ENCODE measurements at regions not wholly inside any gene's neighbourhood (a gene's known extent, or its start where the extent isn't known, plus 50 kb on each side); places are given as distances from the start of the nearest gene placed in this dataset.

DNA sequence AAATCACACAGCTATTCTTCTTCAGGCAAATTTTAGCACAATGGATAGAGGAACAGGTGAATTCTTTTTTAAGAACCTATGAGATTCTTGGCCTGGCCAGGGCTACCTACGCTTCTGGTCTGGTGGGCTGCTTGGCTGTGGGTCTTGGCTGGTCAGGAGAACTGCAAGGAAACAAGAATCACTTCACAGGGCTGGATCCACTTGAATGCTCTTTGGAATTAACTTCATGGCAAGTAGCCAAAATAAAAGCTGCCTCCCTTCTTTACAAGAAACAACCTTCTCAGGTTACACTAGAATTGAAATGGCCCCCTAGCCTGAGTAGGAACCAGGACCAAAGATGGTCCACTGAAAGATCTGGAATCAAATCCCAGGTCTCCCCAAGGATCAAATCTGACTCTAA, 519.1 kb downstream of the IQCM start:
- peak; percentile 33 for DNase-seq

DNA sequence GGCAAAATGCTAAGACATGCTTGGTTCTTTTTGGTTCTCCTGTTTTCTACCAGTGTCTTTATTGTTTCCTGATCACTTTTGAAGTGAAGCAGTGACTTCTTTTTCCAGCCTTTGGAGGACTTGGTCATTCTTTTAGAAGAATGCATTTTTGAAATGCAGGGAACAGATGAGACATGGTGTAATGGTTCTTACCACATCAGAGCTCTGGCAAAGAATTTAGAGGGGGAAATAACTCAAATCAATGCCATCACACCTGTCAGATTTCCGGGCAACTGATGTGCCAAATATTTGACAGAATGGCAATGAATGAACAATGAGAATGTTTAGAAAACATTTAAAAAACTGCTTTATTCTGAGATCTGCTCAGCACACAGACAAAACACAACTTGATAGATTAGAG, 519.6 kb downstream of the IQCM start:
- no peak for DNase-seq

DNA sequence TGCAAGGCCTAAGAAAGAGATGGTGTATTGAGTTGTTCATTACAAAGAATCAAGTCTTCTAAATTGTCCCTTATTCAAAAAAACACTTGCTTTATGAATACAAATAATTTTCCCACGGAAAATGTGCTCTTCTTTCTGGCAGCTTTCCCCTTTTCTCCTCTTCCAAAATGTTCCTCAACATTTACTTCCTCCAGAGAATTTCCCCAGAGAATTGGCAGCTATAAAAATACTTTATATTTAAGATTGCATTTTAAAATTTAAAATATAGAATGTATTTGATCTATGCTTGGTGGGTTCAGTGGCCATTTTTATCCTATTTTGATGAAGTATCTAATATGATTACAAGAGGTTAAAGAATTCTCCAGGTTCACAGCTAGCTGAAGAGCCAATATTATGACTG, 521.0 kb downstream of the IQCM start:
- DNase-seq, result no peak

DNA sequence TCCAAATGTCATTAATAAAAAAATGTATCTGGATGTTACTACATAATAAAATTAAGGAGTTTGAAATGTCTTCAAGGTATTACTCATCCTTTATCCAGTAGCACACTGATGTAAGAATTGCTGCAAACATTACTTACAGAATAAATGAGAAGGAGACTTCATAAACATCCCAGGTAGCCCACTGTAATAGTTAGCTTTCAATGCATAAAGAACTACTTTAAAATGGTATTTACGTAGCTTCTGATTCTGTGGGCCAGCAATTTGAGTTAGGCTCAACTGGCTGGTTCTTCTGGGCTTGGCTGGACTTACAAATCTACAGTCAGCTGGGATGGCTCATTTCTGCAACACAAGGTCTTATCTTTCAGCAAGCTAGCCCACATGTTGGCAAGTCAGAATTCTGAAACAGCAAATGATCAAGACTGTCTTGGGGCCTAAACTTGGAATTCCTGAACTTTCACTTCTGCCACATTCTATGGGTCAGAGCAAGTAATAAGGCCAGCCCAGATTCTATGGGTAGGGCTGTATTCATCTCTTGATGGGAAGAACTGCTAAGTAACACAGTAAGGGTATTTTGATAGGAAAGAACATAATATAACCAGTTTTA, 522.5 kb downstream of the IQCM start:
- no peak for DNase-seq

DNA sequence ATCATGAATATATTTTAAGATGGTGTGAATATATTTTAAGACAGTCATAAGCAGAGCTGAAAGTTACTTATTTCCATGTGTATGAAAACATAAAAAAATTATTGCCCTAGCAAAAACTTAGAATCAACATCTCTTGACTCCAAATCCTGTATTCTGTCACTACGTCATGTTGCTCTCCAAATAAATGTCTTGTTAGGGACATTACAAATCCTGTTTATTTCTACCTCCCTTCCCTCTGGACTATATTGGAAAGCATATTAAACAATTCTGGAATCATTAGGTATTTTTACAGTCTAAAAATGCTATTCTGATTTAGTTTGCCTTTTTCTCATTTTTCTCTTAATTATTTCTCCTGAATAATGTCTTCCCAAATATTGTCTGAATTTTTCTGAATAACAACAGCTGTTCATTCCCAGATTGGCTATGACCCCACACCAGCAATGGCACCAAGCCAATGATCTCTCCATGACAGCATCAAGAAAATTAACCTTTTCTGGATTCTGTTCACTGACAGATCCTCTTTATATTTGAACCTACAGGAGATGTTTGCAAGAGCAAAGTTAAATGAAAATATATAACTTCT, 523.1 kb downstream of the IQCM start:
- no peak for DNase-seq

DNA sequence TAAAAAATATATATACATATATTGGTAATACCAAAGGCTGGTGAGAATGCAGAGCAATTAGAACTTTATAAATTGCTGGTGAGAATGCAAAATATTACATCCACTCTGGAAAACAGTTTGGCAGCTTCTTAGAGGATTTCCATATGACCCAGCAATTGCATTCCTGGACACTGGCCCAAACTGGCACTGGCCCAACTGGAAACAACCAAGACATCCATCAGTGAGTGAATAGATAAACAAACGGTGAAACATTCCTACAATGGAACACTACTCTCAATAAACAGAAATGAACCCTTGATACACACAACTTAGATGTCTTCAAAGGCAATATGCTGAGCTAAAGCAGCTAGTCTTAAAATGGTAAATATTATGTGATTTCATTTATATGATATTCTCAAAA, 524.2 kb downstream of the IQCM start:
- DNase-seq, result no peak

DNA sequence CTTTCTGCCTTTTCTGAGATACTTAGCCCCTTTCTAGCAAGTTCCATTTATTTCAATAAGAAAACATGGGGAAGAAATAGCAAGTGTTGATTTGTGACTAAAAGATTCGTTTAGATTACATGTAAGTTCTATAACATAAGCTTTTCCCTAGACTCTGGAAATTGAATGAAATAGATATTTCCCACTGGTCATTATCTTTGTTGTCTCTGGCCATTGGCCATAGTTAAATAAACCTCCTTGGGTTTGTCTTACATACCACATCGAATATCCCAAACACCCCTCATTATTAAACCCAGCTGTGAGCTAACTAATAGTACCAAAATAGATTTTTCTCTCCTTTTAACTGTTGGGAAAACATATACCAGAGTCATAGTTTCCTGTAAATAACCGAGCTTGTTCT, 534.8 kb downstream of the IQCM start:
- DNase-seq, result no peak

DNA sequence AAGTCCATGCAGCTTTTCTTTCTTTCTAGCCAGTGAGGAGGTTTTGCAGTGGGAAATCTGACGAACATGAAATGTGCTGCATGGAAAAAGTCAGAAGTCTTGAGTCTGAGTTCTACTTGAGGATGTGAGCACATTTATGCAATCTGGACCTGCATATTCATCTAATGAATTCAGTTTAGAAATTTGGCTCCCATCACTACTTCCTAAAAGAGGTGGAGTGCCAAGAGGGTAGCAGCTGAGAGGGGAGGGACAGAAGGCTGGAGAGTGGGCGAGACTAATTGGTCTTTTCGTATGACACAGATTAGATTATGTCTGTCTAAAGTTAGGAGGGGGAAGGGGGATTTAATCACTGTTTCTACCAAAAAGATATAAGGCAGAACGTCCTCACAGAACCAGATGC, 535.9 kb downstream of the IQCM start:
- peak; percentile 77 for DNase-seq

DNA sequence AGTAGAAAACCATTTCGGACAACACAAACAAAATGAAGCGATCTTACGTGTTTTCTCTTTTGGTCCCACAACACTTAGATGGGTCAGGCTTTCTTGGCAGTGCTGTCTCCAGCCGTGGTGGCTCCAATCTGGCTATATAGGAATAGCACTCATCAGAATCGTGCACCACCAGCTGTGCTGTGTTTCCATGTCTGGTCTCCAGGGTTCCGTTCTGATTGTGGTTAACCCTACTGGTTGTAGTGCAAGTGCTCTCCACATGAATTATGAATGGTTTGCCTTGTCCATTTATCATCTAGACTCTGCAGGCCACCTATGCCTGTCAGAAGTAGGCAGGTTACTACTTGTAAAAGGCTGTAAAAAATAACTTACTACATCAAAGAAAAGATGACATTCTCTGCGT, 536.3 kb downstream of the IQCM start:
- no peak for DNase-seq

DNA sequence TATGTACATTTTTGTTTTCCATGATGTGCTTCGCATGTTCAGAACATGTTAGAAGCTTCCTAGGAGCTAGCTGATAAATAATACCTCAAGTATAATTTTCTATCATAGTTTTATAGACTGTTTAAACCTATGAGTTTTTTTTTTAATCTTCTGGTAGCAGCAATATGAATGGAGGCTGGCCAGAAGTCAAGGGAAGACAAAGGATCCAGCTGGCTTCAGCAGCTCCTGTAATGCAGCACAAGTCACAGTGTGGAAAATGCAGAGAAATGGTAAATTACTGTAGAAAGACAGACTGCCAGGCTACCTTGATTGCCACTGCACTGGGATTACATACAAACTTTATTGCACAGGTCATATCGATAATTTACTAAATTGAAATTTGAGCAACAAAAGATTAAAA, 537.9 kb downstream of the IQCM start:
- DNase-seq, result no peak

DNA sequence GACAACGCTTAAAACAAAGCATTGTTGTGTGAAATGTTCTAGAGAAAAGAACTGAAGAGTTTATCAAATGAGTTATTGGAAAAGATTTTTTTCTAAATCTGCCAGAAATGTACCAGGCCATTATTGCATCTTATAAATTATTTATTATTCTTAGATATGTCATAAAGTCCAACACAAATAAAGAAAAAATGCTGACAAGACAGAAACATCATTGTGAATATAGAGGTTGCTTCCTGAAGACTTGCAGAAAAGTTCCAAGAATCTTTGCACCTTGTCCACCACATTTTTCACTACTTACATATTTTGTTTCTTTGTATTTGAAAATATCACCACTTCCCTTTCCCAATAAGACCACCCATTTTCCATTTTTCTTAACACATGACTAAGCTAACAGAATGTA, 545.8 kb downstream of the IQCM start:
- no peak for DNase-seq

DNA sequence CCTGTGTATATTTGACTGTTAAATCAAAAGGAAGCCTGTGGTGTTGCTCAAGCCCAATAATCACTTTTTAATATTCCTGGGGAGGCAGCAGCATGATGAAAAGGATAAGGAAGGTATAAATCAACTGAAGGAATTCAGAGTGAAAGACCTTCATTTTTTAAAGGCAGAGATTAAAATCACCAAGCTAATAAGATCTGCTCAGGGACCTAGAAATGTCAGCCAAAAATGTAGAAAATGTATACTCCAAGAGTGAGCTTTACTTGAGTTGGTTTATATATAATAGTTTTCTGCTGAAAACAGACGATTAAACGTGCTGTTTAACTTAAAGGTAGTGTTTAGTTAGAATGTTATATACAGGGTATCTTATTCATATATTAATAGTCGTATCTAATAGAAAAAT, 549.3 kb downstream of the IQCM start:
- no peak for DNase-seq

DNA sequence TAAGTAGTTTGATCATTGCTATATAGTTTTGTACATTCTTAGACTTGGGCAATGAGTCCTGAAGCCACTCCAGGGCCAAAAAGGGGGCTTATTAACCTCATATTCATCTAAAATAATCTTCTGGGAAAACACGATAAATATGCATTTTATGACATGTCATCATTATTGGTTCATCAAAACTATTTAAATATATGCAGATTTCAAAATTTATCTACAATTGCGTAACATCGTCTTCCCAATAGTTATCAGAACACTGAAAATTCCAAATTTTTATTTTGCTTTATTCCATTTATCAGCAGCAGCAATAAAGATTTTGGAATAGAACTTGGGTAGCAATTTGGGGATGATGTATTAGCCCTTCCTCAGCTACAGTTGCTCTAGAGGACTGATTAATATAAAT, 550.0 kb downstream of the IQCM start:
- DNase-seq, result no peak

DNA sequence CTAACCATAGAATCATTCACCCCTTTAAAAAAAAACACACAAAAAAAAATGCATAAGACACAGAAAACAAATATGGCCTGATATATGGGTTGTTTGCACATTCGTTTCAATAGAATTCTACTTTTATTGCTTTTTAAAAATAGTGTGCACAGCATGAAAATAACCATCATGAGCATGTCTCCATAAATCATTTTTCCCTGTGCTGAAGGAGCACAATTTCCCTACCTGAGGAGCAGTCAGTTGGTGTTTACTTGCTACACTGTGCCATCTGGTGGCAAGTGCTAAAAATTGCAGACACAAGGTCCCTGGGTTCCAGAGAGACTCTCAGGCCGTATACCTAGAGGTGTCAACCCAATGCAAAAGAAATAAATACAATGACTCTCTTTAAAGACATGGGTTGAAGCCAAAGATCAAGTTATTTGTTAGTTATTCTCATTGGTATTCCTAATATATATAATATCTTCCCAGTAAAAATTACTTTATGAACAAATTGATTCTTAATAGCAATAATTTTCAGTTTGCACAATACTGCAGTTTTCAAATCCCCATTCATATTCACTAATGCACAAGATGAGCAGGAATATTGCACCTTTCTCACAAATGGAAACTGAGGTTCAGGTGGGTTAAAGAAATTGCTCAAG, 551.4 kb downstream of the IQCM start:
- peak; percentile 74 for DNase-seq

DNA sequence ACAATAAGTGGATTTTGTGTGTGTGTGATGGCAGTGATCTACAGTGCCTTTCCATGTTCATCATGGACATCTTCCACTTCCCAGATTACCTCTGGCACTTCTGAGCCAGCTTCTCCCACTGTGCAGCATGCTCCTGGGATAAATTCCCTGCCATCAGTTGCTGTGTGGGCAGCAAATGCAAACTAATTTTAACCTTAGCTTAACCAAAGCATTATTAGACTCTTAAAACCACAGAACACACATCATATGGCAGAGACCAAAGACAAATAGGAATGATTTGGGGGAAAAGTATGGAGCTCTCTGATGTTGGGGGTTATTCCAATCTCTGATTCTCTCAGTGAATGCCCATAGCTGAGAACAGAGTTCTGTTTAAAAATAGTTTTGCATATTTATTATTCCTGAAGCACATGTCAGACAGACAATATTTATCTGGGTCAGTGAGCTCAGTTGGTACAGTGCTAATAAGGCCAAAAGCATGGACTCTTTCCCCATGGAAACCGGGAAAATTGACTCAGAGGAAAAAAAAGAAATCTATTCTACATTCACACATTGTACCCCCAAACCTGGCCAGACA, 567.4 kb downstream of the IQCM start:
- DNase-seq, result no peak

DNA sequence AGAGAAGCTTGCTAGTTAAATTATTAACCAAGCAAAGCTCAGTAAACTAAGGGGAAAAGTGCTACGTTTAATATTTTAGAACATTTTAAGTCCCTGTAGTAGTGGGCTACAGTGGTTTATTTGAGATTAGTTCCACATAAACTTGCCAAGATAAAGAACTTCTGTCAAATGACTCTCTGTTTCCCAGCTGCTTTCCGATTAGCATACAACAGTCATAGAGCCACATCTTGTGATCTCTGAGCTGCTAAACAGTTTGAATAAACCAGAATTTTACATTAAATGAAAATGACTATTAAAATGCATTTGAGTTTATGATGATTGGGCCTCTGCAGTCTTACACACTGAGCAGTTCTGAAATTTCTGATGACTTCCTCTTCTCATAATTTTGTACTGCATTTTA, 568.5 kb downstream of the IQCM start:
- no peak for DNase-seq

DNA sequence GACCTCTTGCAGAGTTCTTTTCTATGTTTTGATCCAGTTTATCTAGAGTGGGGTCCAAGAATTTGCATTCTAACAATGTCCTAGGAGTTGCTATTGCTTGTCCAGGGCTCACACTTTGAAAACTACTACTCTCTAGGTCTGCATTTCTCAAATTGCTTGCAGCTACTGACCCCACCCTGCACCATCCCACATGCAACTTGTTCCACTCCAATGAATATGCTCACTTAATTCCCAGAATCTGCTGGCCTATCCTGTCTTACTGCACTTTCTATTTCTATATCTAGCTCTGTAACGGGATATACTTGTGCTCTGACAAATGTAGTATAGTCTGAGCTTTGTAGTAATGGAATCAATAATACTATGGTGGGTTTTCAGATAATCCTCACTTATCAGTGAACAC, 570.3 kb downstream of the IQCM start:
- DNase-seq, result no peak

DNA sequence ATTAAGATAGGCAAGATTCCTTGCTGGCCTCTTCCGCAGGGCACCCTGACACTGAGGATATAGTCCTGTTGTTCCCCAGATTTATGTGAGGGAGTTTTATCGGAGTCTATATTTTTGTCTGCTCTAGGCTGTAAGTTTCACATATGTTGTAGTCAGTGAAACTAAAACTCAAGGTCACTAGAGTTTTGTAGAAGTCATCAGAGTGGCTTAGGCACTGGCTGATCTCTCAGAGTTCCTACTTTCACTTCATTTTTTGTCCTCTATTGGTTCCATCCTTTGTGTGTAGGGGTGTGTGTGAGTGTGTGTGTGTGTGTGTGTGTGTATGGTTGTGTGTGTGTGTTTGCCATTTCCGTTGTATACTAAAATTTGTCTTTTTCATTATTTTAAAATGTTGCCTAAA, 577.5 kb downstream of the IQCM start:
- DNase-seq, result no peak

DNA sequence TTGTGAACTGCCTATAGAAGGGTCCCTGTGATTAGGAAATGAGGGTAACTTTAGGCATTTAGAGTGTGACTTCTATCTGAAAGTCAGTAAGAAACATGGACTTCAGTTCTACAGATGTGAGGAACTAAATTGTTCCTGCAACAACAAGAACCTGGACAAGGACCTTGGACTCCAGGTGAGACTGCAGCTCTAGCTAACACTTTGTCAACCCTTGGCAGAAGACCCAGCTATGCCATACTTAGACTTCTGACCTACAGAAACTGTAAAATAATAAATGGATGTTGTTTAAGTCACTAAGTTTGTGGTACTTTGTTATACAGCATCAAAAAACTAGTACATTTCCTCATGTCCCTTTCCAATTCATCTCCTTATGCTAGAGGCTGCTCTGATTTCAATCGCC, 580.8 kb downstream of the IQCM start:
- DNase-seq, result no peak

DNA sequence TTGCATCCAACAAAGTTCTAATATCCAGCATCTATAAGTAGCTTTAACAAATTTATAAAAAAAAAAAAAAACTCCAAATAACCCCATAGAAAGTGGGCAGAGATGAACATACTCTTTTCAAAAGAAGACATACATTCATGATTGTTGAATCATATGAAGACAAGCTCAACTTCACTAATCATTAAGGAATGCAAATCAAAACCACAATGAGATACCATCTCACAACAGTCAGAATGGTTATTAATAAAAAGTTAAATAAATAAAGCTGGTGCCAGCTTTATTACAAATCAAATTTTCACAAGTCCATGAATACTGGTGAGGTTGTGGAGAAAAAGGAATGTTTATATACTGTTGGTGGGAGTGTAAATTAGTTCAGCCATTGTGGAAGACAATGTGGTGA, 592.0 kb downstream of the IQCM start:
- no peak for DNase-seq

DNA sequence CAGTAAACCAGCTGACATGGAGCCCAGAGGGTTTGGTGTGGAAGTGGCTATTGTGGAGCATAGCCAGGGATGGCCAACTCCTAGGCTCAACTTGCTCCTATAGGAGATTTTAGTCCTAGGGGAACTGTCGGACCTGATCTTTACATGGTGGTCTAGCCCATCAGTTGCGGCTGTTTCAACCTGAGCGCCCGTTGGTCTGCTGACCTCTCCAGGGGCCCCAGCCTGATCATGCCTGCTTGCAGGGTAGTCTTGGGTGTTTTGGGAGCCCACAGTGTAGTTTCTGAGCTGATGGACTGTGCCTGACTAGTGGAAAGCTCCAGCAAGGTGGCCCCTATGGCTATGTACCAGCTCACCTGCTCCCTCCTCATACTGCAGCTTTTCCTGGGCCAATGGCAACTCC, 597.0 kb downstream of the IQCM start:
- no peak for DNase-seq

DNA sequence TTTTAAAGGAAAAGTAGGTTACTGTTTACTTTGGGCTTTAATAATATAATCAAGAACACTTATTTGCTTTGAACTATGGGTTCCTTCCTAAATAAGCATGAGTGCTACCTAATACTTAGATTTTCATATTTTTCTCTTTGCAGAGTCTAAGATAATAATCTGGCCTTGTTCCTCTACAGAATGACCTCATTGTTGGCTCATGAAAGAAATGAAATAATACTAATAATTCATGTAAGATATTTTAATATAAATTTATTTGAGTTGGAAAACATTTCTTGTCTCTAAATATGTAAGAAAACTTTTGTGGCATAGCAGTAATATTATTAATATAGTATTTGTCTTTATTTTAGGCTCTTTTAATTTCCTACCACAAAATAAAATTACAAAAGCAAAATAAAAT, 601.3 kb downstream of the IQCM start:
- DNase-seq, result no peak

DNA sequence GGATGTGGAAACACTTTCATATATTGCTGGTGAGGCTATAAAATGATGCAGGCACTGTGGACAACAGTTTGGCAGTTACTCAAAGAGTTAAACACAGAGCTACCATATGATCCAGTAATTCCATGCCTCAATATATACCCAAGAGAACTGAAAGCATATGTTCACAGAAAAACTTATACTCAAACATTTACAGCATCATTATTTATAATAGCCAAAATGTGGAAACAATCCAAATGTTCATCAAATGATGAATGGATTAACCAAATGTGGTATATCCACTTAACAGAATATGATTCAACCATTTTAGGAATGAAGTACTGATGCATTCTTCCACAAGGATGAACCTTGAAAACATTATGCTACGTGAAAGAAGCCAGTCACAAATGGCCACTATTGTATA, 603.8 kb downstream of the IQCM start:
- no peak for DNase-seq

DNA sequence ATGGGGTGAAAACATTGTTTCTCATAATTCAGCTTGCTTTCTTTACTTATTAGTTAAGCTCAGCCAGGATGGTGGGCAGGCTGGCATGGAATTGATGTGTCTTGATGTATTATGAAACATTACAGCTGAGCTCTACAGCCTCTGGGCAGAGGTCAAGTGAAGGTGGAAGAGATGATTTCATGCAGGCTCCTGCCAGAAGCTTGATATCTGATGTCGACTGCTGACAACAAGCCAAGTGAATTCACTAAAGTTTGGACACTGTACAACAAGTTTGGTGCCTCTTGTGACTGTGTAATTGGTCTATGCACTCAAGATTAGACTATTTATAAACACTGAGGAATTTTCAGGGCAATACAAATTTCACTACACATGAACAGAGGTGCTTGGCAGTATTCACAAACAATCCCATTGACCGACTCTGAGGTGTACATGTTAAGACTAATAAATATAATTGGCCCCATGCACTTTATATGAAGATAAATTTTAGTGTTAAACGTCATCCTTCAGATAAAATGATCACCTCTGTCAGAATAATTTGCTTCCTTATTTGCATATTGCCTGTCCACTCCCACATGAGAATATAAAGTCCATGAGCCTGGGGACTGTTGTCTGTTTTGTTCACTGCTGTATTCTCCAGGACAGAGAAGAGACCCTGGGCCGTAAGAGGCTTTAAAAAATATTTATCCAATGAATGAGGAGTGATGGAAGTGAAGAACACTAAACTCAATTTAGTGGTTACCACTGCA, 612.2 kb downstream of the IQCM start:
- no peak for DNase-seq

All from NCI-H82 (cell line).